ENCODE measurements at regions not wholly inside any gene's neighbourhood (a gene's known extent, or its start where the extent isn't known, plus 50 kb on each side); places are given as distances from the start of the nearest gene placed in this dataset.

DNA sequence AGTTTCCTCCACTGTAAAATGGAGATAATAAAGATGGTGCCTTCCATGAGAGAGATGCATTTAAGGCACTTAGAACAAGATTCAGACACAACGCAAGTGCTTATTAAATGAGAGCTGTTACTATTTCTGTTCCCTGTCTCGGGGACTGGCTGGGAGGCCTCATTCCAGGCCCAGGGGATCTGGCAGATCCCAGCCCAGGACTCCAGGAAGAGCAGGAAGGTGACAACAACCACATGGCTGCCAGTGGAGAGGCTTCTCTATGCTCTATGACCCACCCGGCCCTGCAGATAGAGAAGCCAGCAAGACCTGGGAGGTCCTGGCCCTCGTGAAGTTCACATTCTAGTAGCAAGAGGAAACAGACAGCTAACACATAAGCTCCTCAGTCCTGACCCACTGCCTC is 175.5 kb downstream of the ACTL8 start:
- H3K27ac ChIP-seq (ENCODE audit: insufficient read length, low read depth, low read length), result no peak overlapping the region
- no peaks in the 10 kb centered on the region for H3K23me2 ChIP-seq (ENCODE audit: insufficient read length, low read depth, low read length, poor library complexity, severe bottlenecking)
- no peaks in the 10 kb centered on the region for H3K79me2 ChIP-seq (ENCODE audit: insufficient read depth, low read length)
- no peak overlapping the region for H2BK12ac ChIP-seq (ENCODE audit: insufficient read length, low read depth, low read length)
- H4K20me1 ChIP-seq (ENCODE audit: control insufficient read depth, insufficient read depth, insufficient read length), result no peaks in the 10 kb centered on the region
- H2BK20ac ChIP-seq (ENCODE audit: low read depth, low read length, poor library complexity, severe bottlenecking), result no peak overlapping the region
- no peak overlapping the region for H3K4ac ChIP-seq (ENCODE audit: low read depth, low read length)
- H3K18ac ChIP-seq (ENCODE audit: insufficient read length, low read depth, low read length), result no peak overlapping the region
- H3K27ac Mint-ChIP-seq, result no peak overlapping the region
- H3K14ac ChIP-seq (ENCODE audit: insufficient read depth, low read length), result no peak overlapping the region
- no peak overlapping the region for H4K91ac ChIP-seq (ENCODE audit: insufficient read length, low read depth, low read length)
- no peak overlapping the region for H3K23ac ChIP-seq (ENCODE audit: insufficient read length, low read depth, low read length)
- no peak overlapping the region for H3K4me2 ChIP-seq (ENCODE audit: insufficient read depth, insufficient read length, low read length)
- H3T11ph ChIP-seq (ENCODE audit: low read length), result no peak overlapping the region
- peaks cover 3 to 7% of the 10 kb centered on the region in 2 experiments; a peak in 3 of 5 replicates for H3K9me3 Mint-ChIP-seq
- H2BK15ac ChIP-seq (ENCODE audit: low read depth, low read length), result no peak overlapping the region
- no peak overlapping the region for H4K5ac ChIP-seq (ENCODE audit: insufficient read length, low read depth, low read length)
- peaks cover 7% of the 10 kb centered on the region for H3K27me3 Mint-ChIP-seq (ENCODE audit: low read depth)
- H3K27me3 ChIP-seq (ENCODE audit: insufficient read depth, low read length), result no peaks in the 10 kb centered on the region
- H3K4me1 ChIP-seq (ENCODE audit: insufficient read depth, low read length), result no peaks in the 10 kb centered on the region
- H2BK120ac ChIP-seq (ENCODE audit: low read depth, low read length, poor library complexity, severe bottlenecking), result no peak overlapping the region
- TF ChIP-seq, protein P1, sequence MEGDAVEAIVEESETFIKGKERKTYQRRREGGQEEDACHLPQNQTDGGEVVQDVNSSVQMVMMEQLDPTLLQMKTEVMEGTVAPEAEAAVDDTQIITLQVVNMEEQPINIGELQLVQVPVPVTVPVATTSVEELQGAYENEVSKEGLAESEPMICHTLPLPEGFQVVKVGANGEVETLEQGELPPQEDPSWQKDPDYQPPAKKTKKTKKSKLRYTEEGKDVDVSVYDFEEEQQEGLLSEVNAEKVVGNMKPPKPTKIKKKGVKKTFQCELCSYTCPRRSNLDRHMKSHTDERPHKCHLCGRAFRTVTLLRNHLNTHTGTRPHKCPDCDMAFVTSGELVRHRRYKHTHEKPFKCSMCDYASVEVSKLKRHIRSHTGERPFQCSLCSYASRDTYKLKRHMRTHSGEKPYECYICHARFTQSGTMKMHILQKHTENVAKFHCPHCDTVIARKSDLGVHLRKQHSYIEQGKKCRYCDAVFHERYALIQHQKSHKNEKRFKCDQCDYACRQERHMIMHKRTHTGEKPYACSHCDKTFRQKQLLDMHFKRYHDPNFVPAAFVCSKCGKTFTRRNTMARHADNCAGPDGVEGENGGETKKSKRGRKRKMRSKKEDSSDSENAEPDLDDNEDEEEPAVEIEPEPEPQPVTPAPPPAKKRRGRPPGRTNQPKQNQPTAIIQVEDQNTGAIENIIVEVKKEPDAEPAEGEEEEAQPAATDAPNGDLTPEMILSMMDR (conservative IDR thresholded peaks at IDR 0.05), result no peak
- H2AFZ ChIP-seq (ENCODE audit: low read length), result no peak overlapping the region
- whole genome bisulfite sequencing (ENCODE audit: extremely low coverage, insufficient read length, low lambda C conversion rate), result no CpG with 5 or more reads among the region's 4 CpGs
- no peaks in the 10 kb centered on the region for H3K9me3 ChIP-seq (ENCODE audit: control insufficient read depth, low read depth, low read length)
- DNase-seq, result no peak
- H3K36me3 Mint-ChIP-seq (ENCODE audit: insufficient read depth in 1 of 3, low read depth in 3 of 3), result no peaks in the 10 kb centered on the region
- no peak overlapping the region for H3K4me3 Mint-ChIP-seq
- no peak overlapping the region for H3K56ac ChIP-seq (ENCODE audit: insufficient read length, low read depth, low read length)
- H4K8ac ChIP-seq (replicated peaks; ENCODE audit: insufficient read length, low read depth, low read length), result no peak overlapping the region
- no peak overlapping the region for H3K9ac ChIP-seq (ENCODE audit: extremely low read depth, insufficient read length, low read length)
- no peak overlapping the region for H2BK5ac ChIP-seq (ENCODE audit: insufficient read length, low read length)
- no peak overlapping the region for H2AK5ac ChIP-seq (ENCODE audit: insufficient read length, low read length)
- no peaks in the 10 kb centered on the region for H3K79me1 ChIP-seq (ENCODE audit: insufficient read depth, low read depth, low read length, poor library complexity, severe bottlenecking)
- H3K4me1 Mint-ChIP-seq, result peaks cover 0 to 4% of the 10 kb centered on the region in 2 experiments; a peak in 3 of 4 replicates

Data from H9 (cell line).